Cardiac fibroblast (primary cell): ENCODE measurements at regions not wholly inside any gene's neighbourhood (a gene's known extent, or its start where the extent isn't known, plus 50 kb on each side); places are given as distances from the start of the nearest gene placed in this dataset.

ENCODE experiments used
- DNase-seq, 2 donors: peaks; one replicate each; pipeline versions ENCODE4 v3.0.0 to v3.0.0-alpha.2; 2010; ENCODE audit warnings: low read depth in 2 of 2
- H3K4me3 ChIP-seq, 2 donors: replicated peaks in 1 of 2; 1 replicate in 1 of 2; 2 replicates in 1 of 2; pipeline ENCODE4 v1.5.1; 2011; ENCODE audit warnings: low read depth in 2 of 2, low read length in 2 of 2, mild to moderate bottlenecking in 2 of 2, moderate library complexity in 1 of 2
- TF ChIP-seq, protein P1 (sequence below): IDR thresholded peaks from one replicate; pipeline ENCODE4 v1.5.1; 2011; ENCODE audit warnings: low read depth, mild to moderate bottlenecking, low read length, inconsistent platforms

DNA sequence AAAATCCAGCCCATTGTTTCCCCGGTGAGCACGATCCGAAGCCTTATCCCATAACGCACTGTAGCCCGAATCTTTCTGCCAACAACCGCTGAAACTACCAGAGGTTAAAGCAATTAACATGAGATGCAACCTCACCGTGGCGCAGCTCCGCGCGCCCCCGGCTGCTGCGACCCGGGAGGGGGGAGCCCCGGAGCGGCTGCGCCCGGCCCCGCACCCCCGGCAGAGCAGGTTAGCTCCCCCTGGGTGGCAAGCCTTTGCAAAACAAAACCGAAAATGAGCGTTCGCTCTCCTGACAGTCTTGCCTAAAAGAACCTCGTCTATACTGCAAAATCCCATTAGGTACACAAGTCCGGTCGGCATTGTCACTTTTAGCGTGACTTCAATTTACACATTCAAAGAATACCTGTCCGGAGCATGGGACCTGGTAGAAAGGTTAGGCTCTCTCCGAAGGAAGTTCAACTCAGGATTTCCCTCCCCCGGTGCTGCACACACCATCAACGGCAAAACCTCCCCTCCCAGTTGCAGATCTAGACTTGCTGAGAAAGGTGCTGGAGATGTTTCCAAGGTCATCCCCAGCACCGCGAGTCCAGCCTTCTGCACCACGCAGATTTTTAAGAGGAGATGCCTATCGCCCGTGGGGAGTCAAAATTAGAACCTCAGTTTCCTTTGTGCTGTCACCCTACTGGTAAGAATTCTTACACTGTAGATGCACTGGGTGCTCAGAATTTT is 107.5 kb downstream of the ZNF281 start:
- DNase-seq = peak; percentile 32 to 41
- peak overlapping the region; percentile 60 to 68 for H3K4me3 ChIP-seq
- TF ChIP-seq, protein P1, sequence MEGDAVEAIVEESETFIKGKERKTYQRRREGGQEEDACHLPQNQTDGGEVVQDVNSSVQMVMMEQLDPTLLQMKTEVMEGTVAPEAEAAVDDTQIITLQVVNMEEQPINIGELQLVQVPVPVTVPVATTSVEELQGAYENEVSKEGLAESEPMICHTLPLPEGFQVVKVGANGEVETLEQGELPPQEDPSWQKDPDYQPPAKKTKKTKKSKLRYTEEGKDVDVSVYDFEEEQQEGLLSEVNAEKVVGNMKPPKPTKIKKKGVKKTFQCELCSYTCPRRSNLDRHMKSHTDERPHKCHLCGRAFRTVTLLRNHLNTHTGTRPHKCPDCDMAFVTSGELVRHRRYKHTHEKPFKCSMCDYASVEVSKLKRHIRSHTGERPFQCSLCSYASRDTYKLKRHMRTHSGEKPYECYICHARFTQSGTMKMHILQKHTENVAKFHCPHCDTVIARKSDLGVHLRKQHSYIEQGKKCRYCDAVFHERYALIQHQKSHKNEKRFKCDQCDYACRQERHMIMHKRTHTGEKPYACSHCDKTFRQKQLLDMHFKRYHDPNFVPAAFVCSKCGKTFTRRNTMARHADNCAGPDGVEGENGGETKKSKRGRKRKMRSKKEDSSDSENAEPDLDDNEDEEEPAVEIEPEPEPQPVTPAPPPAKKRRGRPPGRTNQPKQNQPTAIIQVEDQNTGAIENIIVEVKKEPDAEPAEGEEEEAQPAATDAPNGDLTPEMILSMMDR = peak; percentile 17

DNA sequence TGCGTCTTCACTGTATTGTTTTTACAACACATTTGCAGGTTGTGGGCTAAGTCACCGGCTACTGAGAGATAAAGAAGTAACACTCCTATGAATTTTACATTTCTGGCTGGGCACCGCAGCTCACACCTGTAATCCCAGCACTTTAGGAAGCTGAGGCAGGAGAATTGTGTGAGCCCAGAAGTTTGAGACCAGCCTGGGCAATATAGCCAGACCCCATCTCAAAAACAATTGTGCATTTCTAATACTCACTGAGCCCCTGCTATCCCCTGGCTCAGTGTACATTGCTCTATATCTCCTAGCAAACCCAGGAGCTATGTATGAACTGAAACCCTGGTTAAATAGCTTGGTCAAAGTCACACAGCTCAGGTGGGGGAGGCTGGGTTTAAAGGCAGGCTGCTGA is 108.7 kb downstream of the ZNF281 start:
- TF ChIP-seq, protein P1 = no peak
- H3K4me3 ChIP-seq = no peak overlapping the region
- DNase-seq = no peak

DNA sequence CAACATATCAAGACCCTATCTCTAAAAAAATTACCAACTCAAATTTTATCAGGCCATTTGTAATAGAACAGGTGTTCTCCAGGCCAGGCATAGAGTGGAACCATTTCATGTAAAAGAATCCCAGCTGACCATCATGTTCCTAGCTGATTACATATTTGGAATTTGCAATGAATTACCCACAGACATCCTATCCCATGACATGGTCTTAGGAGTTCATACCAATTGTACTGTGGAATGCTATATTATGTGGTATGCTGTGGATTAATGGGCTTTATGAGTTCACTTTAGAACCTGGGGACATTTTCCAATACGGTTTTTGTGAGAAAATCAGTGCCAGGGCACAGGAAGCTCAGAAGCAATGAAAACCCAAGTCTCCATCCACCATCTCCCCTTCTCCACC is 110.3 kb downstream of the ZNF281 start:
- no peak for DNase-seq
- TF ChIP-seq, protein P1 = no peak

DNA sequence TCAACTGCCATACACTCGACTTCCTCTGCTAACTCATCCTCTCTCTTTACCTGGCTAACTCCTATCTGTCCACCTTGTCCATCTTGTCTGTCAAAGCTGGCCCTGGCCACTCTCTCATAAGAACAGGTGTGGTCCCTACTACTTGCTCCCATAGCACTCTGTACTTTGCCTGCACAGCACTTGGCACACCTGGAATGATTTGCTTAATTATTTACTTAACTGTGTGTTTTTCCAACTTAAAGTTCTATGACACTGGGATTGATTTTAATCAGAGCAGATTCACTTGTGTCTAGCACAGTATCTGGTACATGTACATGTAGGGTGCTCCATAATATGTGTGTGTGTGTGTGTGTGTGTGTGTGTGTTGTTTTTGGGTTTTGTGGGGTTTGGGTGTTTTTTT is 111.6 kb downstream of the ZNF281 start:
- TF ChIP-seq, protein P1 = no peak
- no peak for DNase-seq
- H3K4me3 ChIP-seq = no peak overlapping the region

More for the DNA sequence above, 110.3 kb downstream of the ZNF281 start:
- no peak overlapping the region for H3K4me3 ChIP-seq

DNA sequence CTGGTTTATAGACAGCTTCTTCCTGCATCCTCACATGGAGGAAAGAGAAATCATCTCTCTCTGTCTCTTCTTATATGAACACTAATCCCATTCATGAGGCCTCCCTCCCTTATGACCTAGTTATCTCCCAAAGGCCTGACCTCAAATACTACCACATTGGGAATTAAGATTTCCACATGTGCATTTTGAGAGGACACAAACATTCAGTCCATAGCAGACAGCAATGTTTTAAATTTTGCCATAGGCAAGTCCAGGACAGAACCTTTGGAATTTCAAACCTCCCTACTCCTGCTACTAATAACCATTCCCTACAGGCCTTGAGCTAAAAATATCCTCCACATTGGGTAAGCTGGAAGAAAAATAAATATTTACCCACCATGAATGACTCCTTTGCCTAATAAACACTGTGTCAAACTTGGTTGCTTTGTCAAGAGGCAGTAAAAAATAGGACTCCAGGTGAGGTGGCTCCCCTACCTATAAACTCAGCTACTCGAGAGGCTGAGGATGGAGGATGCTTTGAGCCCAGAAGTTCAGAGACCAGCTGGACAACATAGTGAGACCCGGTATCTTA is 113.7 kb downstream of the ZNF281 start:
- no peak overlapping the region for H3K4me3 ChIP-seq
- no peak for DNase-seq
- TF ChIP-seq, protein P1 = no peak

DNA sequence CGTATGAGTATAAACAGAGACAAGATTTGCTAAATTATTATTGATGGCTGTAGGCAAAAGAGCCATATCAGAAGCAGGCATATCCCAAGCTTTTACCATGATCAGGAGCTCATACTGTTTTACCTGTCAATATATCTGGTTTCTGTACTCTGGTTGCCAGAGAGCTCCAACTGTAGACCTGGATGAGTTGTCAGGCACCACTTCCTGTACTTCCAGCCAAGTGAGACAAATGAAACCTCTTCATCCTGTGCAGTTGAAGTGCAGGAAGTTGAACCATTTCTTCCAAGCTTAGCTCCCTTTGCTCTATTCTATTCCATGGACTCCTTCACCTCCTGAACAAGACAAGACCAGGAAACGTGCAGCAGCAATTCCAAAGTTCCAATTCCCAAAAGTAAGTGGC is 115.6 kb downstream of the ZNF281 start:
- DNase-seq = no peak
- TF ChIP-seq, protein P1 = no peak
- no peak overlapping the region for H3K4me3 ChIP-seq

DNA sequence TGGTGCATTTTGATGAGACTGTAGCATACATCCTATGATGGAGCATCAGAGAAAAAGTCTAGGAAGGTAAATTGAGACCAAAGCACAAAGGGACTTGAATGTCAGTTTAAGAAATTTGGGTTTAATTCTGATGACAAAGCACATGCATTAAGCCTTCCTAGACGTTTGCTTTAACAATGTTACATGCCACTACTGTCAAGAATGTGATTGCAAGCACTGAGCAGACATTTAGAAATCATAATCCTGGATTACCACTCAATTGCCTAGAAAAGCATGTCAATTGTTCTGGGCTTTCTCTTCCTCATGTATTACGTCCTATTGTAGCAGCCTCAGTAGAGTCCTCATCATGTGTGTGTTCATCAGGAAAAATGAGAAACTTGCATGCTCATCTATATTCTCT is 117.1 kb downstream of the ZNF281 start:
- no peak overlapping the region for H3K4me3 ChIP-seq
- TF ChIP-seq, protein P1 = no peak
- no peak for DNase-seq
